Stimulated activated naive CD8-positive, alpha-beta T cell treated with anti-CD3 and anti-CD28 coated beads, Interleukin-15, amount 100 ng/mL, for 72 hours (primary cell): ENCODE measurements at regions not wholly inside any gene's neighbourhood (a gene's known extent, or its start where the extent isn't known, plus 50 kb on each side); places are given as distances from the start of the nearest gene placed in this dataset.
"Not testable (repeated sequence)": the region's sequence is repeated elsewhere in the genome, so short reads cannot be mapped to it uniquely, and the experiment has no call there.

Experiments used
- ATAC-seq: fragments of 150-1000 bp; cut with Tn5 transposase; 2 replicates; pipeline ENCODE4 v1.10.0; 2021; ENCODE audit warnings: mild to moderate bottlenecking, moderate library complexity
- DNase-seq, 2 donors: peaks; one replicate each; pipeline ENCODE4 v3.0.0; 2021 to 2022
- H3K27ac Mint-ChIP-seq, 2 donors: one replicate each; pipeline ENCODE4 v1.8.0; 2022; ENCODE audit warnings: mild to moderate bottlenecking in 2 of 2, mixed read lengths in 2 of 2, moderate library complexity in 2 of 2
- H3K27me3 Mint-ChIP-seq: one replicate; pipeline ENCODE4 v1.8.0; 2022; ENCODE audit warnings: mixed read lengths
- H3K4me1 Mint-ChIP-seq: one replicate; pipeline ENCODE4 v1.8.0; 2022; ENCODE audit warnings: mild to moderate bottlenecking, mixed read lengths
- H3K4me3 Mint-ChIP-seq, 2 donors: one replicate each; pipeline ENCODE4 v1.8.0; 2022; ENCODE audit warnings: mild to moderate bottlenecking in 2 of 2, mixed read lengths in 2 of 2, moderate library complexity in 1 of 2
- H3K9me3 Mint-ChIP-seq, 2 donors: one replicate each; pipeline ENCODE4 v1.8.0; 2022; ENCODE audit warnings: mixed read lengths in 2 of 2

- no peak overlapping the region for H3K4me3 Mint-ChIP-seq
- no peaks in the 10 kb centered on the region for H3K4me1 Mint-ChIP-seq
- DNase-seq: no peak
- H3K27me3 Mint-ChIP-seq: no peaks in the 10 kb centered on the region
- no peak overlapping the region for H3K27ac Mint-ChIP-seq
- H3K9me3 Mint-ChIP-seq: peaks cover 12 to 17% of the 10 kb centered on the region in 2 donors
- ATAC-seq: no peak
These were observed 248.4 kb upstream of the KCNH7 start for GRCh38 chr2:163086940-163087339.

DNA sequence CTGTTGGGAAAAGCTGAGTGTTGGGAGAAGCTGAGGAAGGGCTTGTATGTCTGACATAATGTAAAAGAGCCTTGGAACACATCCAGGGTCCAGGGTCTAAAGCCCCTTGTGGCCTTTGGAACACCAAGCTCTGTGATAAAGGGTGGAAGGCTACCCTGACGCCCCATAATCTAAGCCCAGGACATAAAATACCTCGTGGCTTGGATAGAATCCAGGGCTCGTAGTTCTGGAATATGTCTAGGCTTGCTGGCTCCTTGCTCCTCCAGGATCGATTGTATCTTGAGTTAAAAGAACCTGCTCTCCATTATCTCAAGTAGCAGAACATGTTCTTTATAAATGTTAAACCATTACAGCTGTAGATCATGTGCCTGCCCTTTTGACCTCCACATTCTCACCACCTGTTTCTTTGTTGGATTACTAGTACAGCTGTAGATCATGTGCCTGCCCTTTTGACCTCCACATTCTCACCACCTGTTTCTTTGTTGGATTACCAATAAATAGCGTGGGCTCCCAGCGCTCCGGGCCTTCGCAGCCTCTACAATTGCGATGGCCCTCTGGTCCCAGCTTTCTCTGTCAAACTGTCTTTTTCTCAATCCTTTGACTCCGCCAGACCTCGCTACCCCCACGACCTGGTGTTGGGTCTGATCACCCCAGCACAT, 246.9 kb upstream of the KCNH7 start:
- H3K4me3 Mint-ChIP-seq, H3K4me1 Mint-ChIP-seq, ATAC-seq, DNase-seq, H3K27ac Mint-ChIP-seq, H3K27me3 Mint-ChIP-seq: not testable (repeated sequence)
- H3K9me3 Mint-ChIP-seq: peaks cover 12 to 17% of the 10 kb centered on the region in 2 donors

GRCh38 chr2:163081754-163082153, 243.2 kb upstream of the KCNH7 start:
- H3K27me3 Mint-ChIP-seq: no peaks in the 10 kb centered on the region
- H3K4me3 Mint-ChIP-seq: no peak overlapping the region
- no peak overlapping the region for H3K27ac Mint-ChIP-seq
- no peaks in the 10 kb centered on the region for H3K4me1 Mint-ChIP-seq
- no peak for ATAC-seq
- no peak for DNase-seq
- peaks cover 12 to 17% of the 10 kb centered on the region in 2 donors for H3K9me3 Mint-ChIP-seq

- DNase-seq: no peak
- peaks cover 0 to 8% of the 10 kb centered on the region in 2 donors for H3K9me3 Mint-ChIP-seq
- no peak overlapping the region for H3K27ac Mint-ChIP-seq
- no peak overlapping the region for H3K4me3 Mint-ChIP-seq
- H3K27me3 Mint-ChIP-seq: no peaks in the 10 kb centered on the region
- ATAC-seq: no peak
- H3K4me1 Mint-ChIP-seq: no peaks in the 10 kb centered on the region
These were observed 238.7 kb upstream of the KCNH7 start for GRCh38 chr2:163077241-163077640.

DNA sequence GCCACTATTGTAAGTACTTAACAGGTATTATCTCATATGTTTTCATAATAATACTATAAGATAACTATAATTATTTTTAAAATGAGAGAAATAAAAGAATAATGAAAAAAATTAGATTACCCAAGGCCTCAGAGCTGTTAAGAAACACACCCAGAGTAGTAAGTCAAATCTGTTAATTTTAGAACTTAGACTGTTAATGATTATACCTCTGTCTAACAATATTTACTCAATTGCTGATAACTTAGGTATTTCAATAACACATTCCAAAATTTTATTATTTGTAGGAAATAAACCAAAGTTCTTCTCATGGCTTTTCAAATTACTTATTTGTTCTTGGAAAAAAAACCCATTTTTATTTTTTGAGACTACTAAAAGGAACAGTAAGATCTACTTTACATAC, 227.5 kb upstream of the KCNH7 start:
- peaks cover 4 to 11% of the 10 kb centered on the region in 2 donors for H3K9me3 Mint-ChIP-seq
- DNase-seq (no peak), ATAC-seq (no peak)
- H3K27ac Mint-ChIP-seq: no peak overlapping the region
- no peaks in the 10 kb centered on the region for H3K27me3 Mint-ChIP-seq
- no peaks in the 10 kb centered on the region for H3K4me1 Mint-ChIP-seq
- H3K4me3 Mint-ChIP-seq: no peak overlapping the region

GRCh38 chr2:163062524-163062923, 224.0 kb upstream of the KCNH7 start:
- DNase-seq: no peak
- Mint-ChIP-seq H3K27ac (no peak overlapping the region), H3K4me1 (no peaks in the 10 kb centered on the region), H3K4me3 (no peak overlapping the region), H3K27me3 (no peaks in the 10 kb centered on the region), H3K9me3 (peaks cover 3 to 4% of the 10 kb centered on the region in 2 donors)
- no peak for ATAC-seq

GRCh38 chr2:163046615-163047014, 208.0 kb upstream of the KCNH7 start:
- H3K4me1 Mint-ChIP-seq: no peaks in the 10 kb centered on the region
- H3K9me3 Mint-ChIP-seq: no peaks in the 10 kb centered on the region
- no peak overlapping the region for H3K4me3 Mint-ChIP-seq
- DNase-seq (no peak), ATAC-seq (no peak)
- H3K27ac Mint-ChIP-seq: no peak overlapping the region
- H3K27me3 Mint-ChIP-seq: no peaks in the 10 kb centered on the region

GRCh38 chr2:163045830-163046229, 207.3 kb upstream of the KCNH7 start:
- DNase-seq (no peak), ATAC-seq (no peak)
- H3K27ac Mint-ChIP-seq: no peak overlapping the region
- no peaks in the 10 kb centered on the region for H3K27me3 Mint-ChIP-seq
- H3K9me3 Mint-ChIP-seq: no peaks in the 10 kb centered on the region
- H3K4me1 Mint-ChIP-seq: no peaks in the 10 kb centered on the region
- no peak overlapping the region for H3K4me3 Mint-ChIP-seq

DNA sequence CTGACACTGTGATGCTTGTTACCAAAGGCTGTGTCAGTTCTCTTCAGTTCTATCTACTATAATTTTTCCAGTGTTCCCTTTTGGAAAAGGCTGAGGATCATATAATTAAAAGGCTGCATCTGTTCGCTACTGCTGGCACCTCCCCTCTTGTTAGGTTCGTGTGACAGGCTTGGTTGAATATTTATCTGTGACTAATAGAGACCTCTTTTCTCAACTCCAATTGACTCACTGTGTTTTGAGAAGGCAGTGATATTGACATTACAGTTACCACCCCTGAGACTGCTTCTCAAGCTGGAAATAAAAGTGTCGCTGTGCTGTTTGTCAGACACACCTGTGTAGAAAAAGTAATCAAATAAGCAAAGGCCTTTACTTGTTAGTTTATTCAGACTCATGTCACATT, 205.5 kb upstream of the KCNH7 start:
- no peaks in the 10 kb centered on the region for H3K9me3 Mint-ChIP-seq
- no peak overlapping the region for H3K27ac Mint-ChIP-seq
- ATAC-seq (no peak), DNase-seq (no peak)
- no peak overlapping the region for H3K4me3 Mint-ChIP-seq
- H3K4me1 Mint-ChIP-seq: no peaks in the 10 kb centered on the region
- no peaks in the 10 kb centered on the region for H3K27me3 Mint-ChIP-seq

- H3K4me3 Mint-ChIP-seq: no peak overlapping the region
- H3K4me1 Mint-ChIP-seq: no peaks in the 10 kb centered on the region
- H3K27ac Mint-ChIP-seq: no peak overlapping the region
These were observed 204.6 kb upstream of the KCNH7 start for GRCh38 chr2:163043201-163043600.

DNA sequence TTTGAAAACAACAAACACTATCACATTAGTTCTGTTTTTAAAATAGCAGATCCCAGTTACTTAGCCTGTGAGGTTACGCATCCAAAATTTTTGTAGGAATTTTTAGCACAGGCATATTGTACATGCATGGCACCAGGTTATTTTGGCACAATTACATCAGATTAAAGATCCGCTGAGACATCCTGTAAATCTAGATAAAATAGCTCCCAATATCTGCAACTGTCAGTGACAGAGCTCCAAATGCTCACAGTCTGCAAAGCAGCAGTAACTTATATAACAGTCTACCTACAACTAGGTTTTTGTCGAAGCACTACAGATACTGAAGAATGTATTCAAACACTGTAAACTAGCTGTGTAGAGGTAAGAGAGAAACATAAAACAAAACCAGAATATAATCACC, 200.7 kb upstream of the KCNH7 start:
- Mint-ChIP-seq H3K4me1 (no peaks in the 10 kb centered on the region), H3K4me3 (no peak overlapping the region), H3K27ac (no peak overlapping the region), H3K9me3 (peaks cover 0 to 7% of the 10 kb centered on the region in 2 donors), H3K27me3 (no peaks in the 10 kb centered on the region)
- DNase-seq (no peak), ATAC-seq (no peak)

More at GRCh38 chr2:163043201-163043600, 204.6 kb upstream of the KCNH7 start:
- H3K9me3 Mint-ChIP-seq: no peaks in the 10 kb centered on the region
- no peaks in the 10 kb centered on the region for H3K27me3 Mint-ChIP-seq
- ATAC-seq: no peak
- no peak for DNase-seq

DNA sequence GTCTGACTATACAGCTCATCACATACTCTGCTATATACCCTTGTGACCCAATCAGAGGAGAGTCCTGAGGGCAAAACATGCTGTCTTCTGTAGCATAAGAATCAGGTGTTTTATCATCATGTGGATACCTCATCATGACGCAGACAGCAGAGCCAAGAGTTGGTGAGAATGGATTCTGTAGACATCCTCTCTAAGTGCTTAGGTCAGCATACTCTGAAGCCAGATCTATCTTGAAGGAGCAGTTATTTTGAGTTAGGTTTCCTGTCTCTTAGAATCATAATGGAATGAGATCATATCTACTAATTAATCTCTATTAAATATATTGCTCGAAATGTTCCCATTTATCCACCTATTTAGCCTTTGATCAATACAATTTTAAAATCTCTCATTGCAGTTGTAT, 190.2 kb upstream of the KCNH7 start:
- Mint-ChIP-seq H3K9me3 (peaks cover 0 to 3% of the 10 kb centered on the region in 2 donors), H3K27ac (no peak overlapping the region), H3K4me3 (no peak overlapping the region), H3K27me3 (no peaks in the 10 kb centered on the region), H3K4me1 (no peaks in the 10 kb centered on the region)
- DNase-seq (no peak), ATAC-seq (no peak)

DNA sequence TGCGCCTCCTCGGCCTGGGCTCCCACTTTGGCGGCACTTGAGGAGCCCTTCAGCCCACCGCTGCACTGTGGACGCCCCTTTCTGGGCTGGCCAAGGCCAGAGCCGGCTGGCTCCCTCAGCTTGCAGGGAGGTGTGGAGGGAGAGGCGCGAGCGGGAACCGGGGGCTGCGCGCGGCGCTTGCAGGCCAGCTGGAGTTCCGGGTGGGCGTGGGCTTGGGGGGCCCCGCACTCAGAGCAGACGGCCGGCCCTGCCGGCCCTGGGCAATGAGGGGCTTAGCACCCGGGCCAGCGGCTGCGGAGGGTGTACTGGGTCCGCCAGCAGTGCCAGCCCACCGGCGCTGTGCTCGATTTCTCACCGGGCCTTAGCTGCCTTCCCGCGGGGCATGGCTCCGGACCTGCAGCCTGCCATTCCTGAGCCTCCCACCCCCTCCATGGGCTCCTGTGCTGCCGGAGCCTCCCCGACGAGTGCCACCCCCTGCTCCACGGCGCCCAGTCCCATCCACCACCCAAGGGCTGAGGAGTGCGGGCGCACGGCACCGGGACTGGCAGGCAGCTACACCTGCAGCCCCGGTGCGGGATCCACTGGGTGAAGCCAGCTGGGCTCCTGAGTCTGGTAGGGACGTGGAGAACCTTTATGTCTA, 187.7 kb upstream of the KCNH7 start:
- not testable (repeated sequence) for H3K9me3 Mint-ChIP-seq, H3K4me3 Mint-ChIP-seq, ATAC-seq, H3K27ac Mint-ChIP-seq, H3K4me1 Mint-ChIP-seq, H3K27me3 Mint-ChIP-seq, DNase-seq

DNA sequence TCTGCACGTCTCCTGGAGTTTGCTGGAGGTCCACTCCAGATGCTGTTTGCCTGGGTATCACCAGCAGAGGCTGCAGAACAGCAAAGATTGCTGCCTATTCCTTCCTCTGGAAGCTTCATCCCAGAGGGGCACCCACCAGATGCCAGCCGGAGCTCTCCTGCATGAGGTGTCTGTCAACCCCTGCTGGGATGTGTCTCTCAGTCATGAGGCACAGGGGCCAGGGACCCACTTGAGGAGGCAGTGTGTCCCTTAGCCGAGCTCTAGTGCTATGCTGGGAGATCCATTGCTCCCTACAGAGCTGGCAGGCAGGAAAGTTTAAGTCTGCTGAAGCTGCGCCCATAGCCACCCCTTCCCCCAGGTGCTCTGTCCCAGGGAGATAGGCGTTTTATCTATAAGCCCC, 178.3 kb upstream of the KCNH7 start:
- not testable (repeated sequence) for ATAC-seq, H3K4me1 Mint-ChIP-seq, DNase-seq, H3K4me3 Mint-ChIP-seq, H3K27ac Mint-ChIP-seq, H3K27me3 Mint-ChIP-seq
- H3K9me3 Mint-ChIP-seq: peaks cover 16 to 21% of the 10 kb centered on the region in 2 donors

DNA sequence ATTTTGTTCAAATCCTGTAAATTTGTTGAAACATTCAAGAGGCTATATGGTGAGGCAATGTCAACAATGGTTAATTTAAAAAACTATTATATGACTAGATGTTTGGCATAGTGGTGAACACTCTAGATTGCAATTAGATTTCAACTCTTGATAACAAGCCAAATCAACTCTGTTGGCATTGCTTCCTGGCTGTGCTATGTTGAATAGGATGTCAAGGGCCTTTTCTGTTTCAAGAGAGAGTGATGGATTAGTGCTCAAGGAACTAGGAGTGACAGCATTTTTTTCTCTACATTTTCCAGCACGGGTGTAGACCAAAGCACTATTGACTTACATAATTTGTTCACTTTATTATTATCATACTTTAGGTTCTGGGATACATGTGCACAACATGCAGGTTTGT, 172.4 kb upstream of the KCNH7 start:
- ATAC-seq: no peak
- H3K27ac Mint-ChIP-seq: no peak overlapping the region
- no peaks in the 10 kb centered on the region for H3K27me3 Mint-ChIP-seq
- peaks cover 11 to 12% of the 10 kb centered on the region in 2 donors for H3K9me3 Mint-ChIP-seq
- no peaks in the 10 kb centered on the region for H3K4me1 Mint-ChIP-seq
- no peak overlapping the region for H3K4me3 Mint-ChIP-seq
- no peak for DNase-seq

GRCh38 chr2:163008642-163009041, 170.1 kb upstream of the KCNH7 start:
- no peak for DNase-seq

GRCh38 chr2:162994718-162995117, 156.2 kb upstream of the KCNH7 start:
- no peak for DNase-seq
- no peak overlapping the region for H3K27ac Mint-ChIP-seq
- ATAC-seq: no peak
- no peaks in the 10 kb centered on the region for H3K27me3 Mint-ChIP-seq
- peaks cover 0 to 13% of the 10 kb centered on the region in 2 donors for H3K9me3 Mint-ChIP-seq
- H3K4me1 Mint-ChIP-seq: no peaks in the 10 kb centered on the region
- no peak overlapping the region for H3K4me3 Mint-ChIP-seq

More at GRCh38 chr2:163008642-163009041, 170.1 kb upstream of the KCNH7 start:
- Mint-ChIP-seq H3K27me3 (no peaks in the 10 kb centered on the region), H3K9me3 (no peaks in the 10 kb centered on the region), H3K27ac (no peak overlapping the region), H3K4me3 (no peak overlapping the region), H3K4me1 (no peaks in the 10 kb centered on the region)
- no peak for ATAC-seq
